HG03280 (cell line): ENCODE measurements at regions not wholly inside any gene's neighbourhood (a gene's known extent, or its start where the extent isn't known, plus 50 kb on each side); places are given as distances from the start of the nearest gene placed in this dataset.
"Not testable (repeated sequence)": the region's sequence is repeated elsewhere in the genome, so short reads cannot be mapped to it uniquely, and the experiment has no call there.

Experiments used
- ATAC-seq: cut with Tn5 transposase; IDR thresholded peaks from one replicate; pipeline ENCODE4 v1.9.1; 2021; ENCODE audit warnings: mild to moderate bottlenecking, moderate library complexity; ENCODE audit not compliant: unreplicated experiment

DNA sequence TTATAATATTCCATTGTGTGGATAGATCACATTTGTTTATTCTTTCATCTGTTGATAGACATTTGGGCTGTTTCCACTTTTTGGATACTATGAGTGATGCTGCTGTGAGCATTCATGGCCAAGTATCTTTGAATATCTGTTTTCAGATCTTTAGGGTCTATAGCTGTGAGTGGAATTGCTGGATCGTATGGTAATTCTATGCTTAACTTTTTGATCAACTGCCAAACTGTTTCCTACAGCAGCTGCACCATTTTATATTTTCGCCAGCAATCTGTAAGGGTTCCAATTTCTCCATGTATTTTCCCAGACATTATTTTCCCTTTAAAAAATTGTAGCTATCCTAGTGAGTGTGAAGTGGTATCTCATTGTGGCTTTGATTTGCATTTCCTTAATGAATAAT, 238.1 kb downstream of the AACS start:
- ATAC-seq: no peak

DNA sequence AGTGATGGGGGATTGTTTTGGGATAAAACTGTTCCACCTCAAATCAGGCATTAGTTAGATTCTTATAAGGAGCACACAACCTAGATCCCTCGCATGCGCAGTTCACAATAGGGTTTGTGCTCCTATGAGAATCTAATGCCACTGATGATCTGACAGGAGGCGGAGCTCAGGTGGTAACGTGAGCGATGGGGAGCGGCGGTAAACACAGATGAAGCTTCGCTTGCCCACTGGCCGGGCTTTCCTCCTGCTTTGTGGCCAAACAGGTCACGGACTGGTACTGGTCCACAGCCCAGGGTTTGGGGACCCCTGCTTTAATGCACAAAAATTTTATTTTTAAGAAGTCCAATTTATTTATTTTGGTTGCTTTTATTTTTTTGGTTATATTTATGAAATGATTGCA, 238.8 kb downstream of the AACS start:
- no peak for ATAC-seq

GRCh38 chr12:125305231-125305630, 240.0 kb downstream of the AACS start:
- ATAC-seq: no peak

DNA sequence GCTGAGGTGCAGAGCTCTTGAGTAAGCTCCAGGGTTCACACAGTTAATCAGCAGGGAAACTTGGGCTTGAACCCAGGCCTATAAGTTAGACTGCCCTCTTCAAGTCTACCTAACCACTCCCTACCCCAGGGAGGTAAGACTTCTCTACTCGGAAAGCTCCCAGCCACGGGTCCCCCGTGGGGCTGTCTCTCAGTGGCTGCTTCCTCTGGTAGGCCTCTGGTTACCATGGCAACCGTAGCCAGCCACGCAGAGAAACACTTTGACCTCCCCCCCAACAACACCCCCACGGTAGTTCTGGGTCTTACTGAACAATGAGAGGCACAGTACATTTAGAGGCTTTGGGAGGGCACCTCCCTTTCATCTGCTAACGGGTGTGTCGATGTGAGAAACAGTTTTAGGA, 245.2 kb downstream of the AACS start:
- ATAC-seq: no peak

DNA sequence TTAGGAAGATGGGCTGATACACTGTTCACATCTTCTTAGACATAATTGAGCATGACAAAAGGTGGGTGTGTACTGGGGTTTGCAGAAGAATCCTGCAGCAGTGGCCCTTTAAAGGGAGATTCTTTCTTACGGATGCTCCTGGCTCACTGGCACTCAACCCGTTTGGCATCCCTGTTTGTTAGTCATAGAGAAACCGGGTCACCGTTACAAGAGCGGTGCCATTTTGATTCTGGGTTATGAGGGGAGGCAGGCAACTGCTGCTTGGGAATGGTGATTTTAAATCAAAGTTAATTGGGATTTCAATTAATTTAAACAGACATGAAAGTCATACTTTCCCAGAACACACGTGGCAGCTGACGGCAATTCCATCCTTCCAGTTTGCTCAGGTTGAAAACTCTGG, 245.8 kb downstream of the AACS start:
- ATAC-seq: no peak

- no peak for ATAC-seq
Measured at GRCh38 chr12:125312471-125312870, 247.2 kb downstream of the AACS start.

- no peak for ATAC-seq
Measured at GRCh38 chr12:125314051-125314755, 249.0 kb downstream of the AACS start.

GRCh38 chr12:125315771-125316170, 250.5 kb downstream of the AACS start:
- no peak for ATAC-seq

- no peak for ATAC-seq
Measured at GRCh38 chr12:125320177-125320576, 254.9 kb downstream of the AACS start.

- no peak for ATAC-seq
Measured at GRCh38 chr12:125324861-125325490, 259.7 kb downstream of the AACS start.

GRCh38 chr12:125329239-125330102, 264.2 kb downstream of the AACS start:
- no peak for ATAC-seq

GRCh38 chr12:125330645-125331341, 265.6 kb downstream of the AACS start:
- peak; percentile 85 for ATAC-seq

GRCh38 chr12:125331342-125332052, 266.3 kb downstream of the AACS start:
- no peak for ATAC-seq

DNA sequence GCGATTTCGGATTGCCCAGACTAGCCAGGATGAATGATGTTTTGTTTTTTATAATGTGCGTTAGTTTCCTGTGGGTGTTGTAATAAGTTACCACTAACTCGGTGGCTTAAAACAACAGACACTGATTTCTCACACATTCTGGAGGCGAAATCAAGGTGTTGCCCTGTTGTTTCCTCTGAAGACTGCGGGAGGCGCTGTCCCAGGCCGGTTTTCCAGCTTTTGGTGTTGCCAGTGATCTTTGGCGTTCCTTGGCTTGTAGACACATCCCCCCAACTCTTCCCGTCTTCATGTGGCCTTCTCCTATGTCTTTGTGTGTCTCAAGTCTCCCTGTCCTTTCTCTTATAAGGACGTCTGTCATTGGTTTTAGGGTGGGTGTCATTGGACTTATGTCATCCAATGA, 267.7 kb downstream of the AACS start:
- no peak for ATAC-seq

GRCh38 chr12:125336246-125336645, 271.0 kb downstream of the AACS start:
- no peak for ATAC-seq

DNA sequence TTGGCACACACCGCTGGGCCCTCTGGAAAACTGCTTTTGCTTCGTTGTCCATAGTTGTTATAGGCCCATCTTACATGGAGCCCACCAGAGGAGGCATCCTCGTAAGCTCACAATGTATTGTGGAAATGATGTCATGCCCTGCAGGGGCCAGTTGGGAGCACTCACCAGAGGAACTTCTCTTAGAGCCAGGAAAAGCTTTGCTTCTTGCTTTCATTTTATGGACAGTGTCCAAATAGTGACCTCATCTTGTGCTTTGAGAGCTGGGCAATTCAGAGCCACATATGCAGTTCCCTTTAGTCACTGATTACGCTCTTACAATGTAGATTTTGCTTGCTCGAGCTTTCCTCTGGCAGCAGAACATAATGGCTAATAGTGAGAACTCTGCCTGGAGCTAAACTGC, 275.6 kb downstream of the AACS start:
- no peak for ATAC-seq

- ATAC-seq: no peak
Measured at GRCh38 chr12:125341422-125341821, 276.2 kb downstream of the AACS start.

DNA sequence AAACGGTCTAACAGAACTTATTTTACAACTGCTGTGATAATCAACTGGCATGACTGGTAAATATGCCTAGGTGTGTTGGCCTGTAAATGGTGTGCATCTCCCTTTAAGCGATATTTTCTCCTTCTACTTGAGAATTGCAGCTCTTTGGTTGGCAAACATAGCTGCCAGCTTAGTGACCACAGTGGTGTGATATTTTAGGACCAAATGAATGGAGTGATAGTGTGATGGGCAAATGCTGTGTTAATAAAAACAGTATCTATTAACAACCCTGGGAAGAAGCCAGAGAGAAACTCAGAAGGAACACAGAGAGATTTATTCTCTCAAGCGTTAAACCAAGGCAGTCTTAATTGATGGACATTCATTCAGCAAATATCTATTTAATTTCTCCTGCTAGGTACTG, 278.4 kb downstream of the AACS start:
- no peak for ATAC-seq

GRCh38 chr12:125346362-125346761, 281.1 kb downstream of the AACS start:
- ATAC-seq: no peak

GRCh38 chr12:125351788-125352187, 286.6 kb downstream of the AACS start:
- ATAC-seq: no peak

DNA sequence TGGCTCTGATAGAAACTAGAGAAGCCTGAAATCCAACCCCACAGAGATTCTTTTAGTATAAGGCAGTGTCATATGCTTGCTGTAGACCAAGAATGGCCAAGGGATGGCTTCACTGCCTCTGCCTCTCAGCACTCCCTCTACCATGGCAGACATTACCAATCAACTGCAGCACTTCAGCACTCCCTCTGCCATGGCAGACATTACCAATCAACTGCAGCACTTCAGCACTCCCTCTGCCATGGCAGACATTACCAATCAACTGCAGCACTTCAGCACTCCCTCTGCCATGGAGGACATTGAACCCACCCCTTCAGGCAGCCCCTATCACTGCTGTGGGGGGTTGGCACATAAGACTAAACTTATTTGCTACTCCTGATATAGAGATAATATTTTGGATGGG, 287.8 kb downstream of the AACS start:
- not testable (repeated sequence) for ATAC-seq
